GM18870 (cell line): ENCODE measurements at regions not wholly inside any gene's neighbourhood (a gene's known extent, or its start where the extent isn't known, plus 50 kb on each side); places are given as distances from the start of the nearest gene placed in this dataset.

Source experiments
- ATAC-seq: cut with Tn5 transposase; IDR thresholded peaks from one replicate; pipeline ENCODE4 v1.9.1; 2021; ENCODE audit warnings: moderate library complexity; ENCODE audit not compliant: unreplicated experiment

GRCh38 chr3:182530316-182530715, 263.0 kb upstream of the ATP11B start:
- no peak for ATAC-seq

DNA sequence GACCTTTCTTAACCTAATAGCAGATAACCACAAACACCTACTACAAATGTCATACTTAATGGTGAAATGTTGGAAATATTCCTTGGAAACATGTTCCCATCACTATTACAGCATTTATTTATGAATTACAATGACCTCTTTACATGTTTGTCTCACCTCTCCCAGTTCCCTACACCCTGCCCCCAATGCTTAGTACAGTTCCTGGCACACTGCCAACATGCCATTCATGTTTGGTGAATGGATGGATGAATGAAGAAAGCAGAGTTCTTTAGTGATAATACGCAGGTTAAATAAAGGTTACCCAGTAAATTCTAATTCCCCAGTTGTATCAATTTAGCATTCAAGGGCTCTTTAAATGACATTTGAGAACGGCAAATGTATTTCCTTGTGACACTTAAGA, 259.9 kb upstream of the ATP11B start:
- ATAC-seq = no peak

DNA sequence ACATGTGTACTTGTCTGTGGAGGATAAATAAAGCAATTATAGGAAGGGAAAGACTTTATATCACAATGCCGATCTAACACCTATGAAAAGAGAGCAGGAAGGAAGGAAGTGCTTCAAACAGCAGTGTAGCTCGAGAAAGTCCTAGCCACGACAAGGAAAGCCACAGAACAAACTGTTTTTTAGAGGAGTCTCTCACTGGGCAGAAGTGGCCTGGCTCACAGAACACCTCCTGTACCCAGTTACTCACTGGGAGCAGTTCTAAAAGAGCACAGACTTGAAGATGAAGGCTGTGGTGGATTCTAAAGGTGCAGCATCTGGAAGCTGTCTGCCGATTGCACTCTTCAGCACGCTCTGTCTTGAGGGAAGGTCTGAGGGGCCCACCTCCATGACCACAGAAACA, 248.8 kb upstream of the ATP11B start:
- ATAC-seq = no peak

GRCh38 chr3:182562274-182562673, 231.0 kb upstream of the ATP11B start:
- no peak for ATAC-seq

DNA sequence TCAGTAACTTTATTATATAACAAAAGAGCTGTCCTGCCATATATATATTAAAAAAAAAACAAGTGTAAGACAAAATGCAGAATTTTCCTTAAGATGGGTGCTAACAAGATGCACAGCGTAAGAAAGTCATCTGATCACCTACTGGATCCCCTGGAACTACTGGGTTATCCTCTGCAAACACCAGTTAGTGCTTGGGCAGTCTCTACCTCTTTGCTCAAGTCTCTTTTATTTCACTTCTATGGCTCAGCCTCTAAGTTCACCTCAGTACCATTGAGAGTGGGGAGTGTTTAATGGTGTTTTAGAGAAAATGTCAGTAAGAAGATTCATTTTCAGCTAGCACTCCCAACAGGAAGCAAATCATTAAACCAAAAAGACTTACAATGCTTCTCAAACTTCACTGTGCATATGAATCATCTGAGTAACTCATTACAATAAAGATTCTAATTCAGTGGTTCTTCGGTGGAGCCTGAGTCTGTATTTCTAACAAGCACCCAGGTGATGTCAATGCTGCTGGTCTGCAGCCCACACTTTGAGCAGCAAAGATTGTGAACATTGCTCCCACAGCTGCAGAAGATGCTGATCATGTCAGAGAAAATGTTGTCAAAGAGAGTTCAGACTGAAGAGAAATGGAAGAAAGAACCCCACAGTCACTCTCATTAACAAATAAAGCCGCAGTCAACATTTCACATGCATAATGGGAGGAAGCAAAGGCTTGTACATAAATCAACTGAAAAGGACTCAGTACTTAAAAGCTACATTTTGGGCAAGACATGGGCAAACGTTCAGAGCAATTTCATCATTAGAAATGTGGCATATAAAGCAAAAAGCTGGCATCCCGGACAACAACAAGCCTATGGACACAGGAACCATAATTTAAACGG, 227.1 kb upstream of the ATP11B start:
- ATAC-seq = no peak

DNA sequence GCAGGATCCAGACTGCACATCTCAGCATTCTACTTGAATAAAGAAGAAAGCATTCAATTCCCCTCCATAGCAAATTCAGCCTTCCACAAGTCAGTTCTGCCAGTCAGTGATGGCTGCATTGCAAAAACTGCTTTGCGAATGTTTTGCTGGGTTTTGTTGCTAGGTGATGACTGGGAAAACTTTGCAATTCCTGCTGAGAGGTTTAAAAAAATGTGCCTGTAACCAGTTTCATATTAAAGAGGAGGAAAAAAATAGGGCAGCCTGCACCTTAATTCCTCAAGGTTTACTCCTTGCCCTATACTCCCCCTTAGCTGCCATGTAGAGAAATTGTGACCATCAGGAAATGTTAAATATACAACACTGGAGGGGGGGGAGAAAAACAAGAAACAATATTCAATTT, 225.6 kb upstream of the ATP11B start:
- ATAC-seq = no peak

DNA sequence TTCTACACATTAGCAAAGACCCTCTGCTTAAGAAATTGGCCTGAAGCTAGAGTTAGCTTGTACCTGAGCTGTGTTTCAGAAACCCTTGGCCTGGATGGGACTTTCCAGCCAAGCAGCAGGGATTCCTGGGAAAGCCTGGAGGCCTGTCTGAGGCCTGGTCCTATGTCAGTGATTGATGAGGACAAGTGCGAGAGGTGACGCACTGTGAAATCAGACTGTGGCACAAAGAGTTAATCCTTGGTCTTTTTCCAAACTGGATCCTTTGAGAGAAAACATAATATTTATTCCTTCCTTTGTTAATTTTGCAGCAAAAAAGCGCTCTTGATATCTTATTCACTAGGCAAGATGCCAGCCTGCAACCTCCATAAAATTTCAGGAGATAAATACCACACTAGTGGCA, 225.0 kb upstream of the ATP11B start:
- no peak for ATAC-seq

- ATAC-seq = no peak
Observed at GRCh38 chr3:182568876-182569275, 224.4 kb upstream of the ATP11B start.

GRCh38 chr3:182570946-182571594, 222.2 kb upstream of the ATP11B start:
- no peak for ATAC-seq

DNA sequence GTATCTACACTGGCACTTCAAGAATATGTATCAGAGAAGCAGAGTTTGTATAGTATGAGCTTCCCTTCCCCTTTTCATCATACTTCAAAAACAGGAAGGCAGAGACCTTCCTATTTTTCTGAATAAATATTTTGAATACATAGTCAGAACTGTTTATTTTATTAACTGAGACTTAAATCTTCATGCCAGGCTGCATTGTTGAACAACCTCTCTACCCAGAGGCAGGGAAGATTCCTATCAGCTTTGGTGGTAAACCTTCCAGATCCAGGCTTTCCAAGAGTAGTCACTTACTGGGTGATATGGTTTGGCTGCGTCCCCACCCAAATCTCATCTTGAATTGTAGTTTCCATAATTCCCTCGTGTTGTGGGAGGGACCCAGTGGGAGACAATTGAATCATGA, 217.4 kb upstream of the ATP11B start:
- ATAC-seq = no peak

- no peak for ATAC-seq
Observed at GRCh38 chr3:182583545-182583944, 209.8 kb upstream of the ATP11B start.

DNA sequence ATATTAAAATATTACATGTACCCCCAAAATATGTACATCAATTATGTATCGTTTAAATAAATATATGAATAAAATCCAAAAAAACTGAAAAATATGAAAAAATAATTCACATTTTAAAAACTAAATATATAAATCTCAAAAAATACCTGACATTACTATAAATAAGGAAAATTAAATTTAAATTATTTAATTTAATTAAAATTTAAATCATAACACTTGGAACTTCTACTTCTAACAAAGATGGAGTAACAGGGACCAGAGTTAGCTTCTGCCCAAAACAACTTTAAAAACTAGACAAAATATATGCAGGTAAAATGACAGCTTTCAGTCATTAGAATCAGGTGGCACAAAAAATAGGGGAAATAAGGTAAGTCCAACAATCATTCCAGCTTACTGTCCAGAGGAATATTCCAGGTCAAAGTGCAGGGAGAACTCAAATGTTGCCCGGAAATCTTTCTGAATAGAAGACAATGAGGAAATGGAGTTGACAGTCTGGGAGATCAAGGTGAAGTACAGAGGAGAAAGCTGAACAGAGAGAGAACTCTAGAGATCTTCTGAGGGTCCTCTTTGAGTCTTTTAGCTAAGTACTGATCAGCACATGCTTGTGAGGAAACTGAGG, 207.7 kb upstream of the ATP11B start:
- ATAC-seq = no peak

DNA sequence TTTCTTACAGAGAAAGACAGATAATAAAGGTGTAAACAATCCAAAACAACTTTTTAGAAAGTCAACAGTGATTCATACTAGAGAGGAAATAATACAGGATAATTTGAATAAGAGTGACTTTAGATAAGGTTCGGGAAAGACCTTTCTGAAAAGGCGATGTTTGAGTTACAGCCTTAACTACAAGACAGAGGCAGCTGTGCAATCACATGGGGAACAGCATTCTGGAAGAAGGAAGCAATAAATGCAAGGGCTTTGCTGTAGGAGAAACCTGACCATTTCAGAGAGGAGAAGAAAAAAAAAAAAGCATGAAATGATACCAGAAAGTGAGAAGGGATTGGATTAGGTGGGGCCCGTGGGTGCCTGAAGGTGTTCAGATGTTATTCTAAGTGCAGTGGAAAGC, 200.6 kb upstream of the ATP11B start:
- no peak for ATAC-seq

DNA sequence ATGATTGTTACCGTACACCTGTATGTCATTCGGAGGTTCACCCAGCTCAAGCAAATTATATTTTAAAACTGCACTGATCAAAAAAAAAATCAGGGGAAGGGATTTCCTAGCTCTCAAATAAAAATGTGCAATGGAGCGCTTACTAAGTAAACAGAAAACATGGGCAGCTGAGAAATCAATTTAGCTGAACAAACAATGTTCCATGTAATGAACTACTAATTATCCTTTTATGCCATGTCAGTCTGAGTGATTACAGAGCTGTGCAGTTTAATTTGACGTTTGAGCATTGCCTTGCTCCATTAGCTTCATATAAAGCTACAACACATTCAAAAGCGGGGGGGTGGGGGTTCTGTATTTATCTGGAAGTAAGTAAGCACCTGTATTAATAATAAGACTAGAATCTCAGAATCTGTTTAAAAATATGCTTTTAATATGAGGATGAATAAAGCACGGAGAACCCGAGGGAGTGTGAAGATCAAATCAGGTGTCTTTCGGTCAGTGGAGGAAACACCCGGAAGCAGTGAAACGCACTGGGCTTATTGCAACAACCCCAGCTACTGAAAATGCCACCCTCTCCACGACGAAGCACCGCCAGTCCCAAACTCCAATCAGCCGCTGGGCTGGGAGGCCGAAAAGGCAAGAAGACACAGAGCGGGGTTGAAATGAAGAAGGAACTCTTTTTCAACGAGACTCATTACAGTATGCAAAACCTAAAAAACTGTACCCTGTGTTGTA, 196.5 kb upstream of the ATP11B start:
- ATAC-seq = no peak

GRCh38 chr3:182597621-182598041, 195.7 kb upstream of the ATP11B start:
- no peak for ATAC-seq

- ATAC-seq = no peak
Observed at GRCh38 chr3:182601597-182601996, 191.7 kb upstream of the ATP11B start.

DNA sequence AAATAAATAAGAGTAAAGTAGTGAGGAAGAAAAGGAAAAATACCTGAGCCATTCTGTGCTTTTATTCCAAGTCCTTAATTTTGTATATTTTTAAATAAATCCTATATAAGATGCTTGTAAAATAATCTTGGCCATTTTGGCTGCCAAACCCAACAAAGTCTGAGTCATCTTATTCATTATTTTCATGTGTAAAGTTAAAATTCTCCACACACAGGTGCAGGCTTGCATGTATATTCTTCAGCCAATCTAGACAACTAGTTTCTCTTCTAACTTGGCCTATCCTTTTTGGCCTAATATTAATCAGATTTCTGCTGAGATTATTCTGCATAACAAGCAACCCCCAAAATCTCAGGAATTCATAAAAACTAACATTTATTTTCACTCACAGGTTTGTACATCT, 189.8 kb upstream of the ATP11B start:
- no peak for ATAC-seq

- ATAC-seq = no peak
Observed at GRCh38 chr3:182605882-182606611, 187.3 kb upstream of the ATP11B start.

DNA sequence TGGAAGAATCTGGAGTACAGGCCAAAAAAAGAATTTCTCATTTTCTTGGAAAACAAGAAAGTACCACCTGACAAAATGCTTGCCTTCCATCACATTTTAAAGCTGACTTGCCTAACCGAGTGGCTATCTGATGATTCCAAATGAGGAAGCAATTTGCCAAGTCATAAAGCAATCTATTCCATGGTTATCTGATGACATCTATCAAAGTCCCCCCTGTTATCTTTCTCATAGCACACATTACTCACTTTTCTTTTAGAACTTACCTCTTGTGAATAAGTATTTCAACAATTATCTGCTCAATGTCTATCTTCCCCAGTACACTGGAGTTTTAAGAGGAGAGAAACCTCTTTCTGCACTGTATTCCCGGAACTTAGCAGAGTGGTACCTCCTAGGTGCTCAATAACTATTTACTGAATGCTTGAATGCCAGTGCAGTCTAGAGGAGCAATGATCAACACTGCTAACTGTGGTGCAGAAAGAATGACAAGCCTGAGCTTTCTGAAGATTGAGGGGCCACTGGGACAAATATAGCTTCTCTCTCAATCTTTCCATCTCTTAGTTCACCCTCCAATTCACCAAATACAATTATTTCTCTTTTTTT, 186.3 kb upstream of the ATP11B start:
- no peak for ATAC-seq

DNA sequence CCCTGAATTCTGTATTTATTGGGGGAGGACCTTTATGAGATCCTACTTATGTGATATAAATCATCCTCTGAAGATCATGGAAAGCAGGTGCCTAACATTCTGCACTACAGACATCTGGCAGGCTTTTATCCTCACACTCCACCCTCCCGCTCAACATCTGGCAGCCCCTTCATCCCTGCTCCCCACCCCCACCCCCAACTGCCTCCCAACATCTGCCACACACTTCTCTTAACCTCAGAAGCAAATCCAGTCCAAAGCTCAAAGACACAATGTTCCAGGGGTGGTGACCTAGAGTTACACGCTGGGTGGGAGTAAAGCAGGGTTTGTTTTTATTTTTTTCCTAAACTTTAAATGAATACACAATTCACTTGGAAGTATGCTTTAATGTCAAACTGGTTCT, 184.5 kb upstream of the ATP11B start:
- ATAC-seq = no peak
